HG02840 (cell line): ENCODE measurements at regions not wholly inside any gene's neighbourhood (a gene's known extent, or its start where the extent isn't known, plus 50 kb on each side); places are given as distances from the start of the nearest gene placed in this dataset.
"Not testable (repeated sequence)": the region's sequence is repeated elsewhere in the genome, so short reads cannot be mapped to it uniquely, and the experiment has no call there.

Source experiments
- ATAC-seq: cut with Tn5 transposase; IDR thresholded peaks from one replicate; pipeline ENCODE4 v1.9.1; 2021; ENCODE audit warnings: mild to moderate bottlenecking, moderate library complexity, moderate number of reproducible peaks; ENCODE audit not compliant: unreplicated experiment, low FRiP score

DNA sequence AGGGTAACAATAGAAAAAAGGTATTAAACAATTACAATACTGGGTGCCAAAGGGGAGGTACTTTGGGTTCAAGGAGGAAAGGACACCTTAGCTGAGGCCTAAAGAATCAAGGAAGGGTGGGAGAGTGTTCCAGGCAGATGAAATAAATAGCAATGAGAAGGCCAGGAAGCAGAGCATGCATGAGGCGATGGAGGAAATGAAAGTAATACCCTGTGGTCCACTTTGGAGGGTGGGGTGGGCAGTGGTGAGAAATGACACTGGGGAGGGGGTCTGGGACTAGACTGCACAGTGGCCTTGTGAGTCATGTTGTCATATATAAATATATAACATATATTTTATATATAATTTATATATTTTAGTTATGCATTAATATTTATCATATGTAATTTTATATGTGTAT lies 55.9 kb downstream of the BHLHE40 start:
- no peak for ATAC-seq

DNA sequence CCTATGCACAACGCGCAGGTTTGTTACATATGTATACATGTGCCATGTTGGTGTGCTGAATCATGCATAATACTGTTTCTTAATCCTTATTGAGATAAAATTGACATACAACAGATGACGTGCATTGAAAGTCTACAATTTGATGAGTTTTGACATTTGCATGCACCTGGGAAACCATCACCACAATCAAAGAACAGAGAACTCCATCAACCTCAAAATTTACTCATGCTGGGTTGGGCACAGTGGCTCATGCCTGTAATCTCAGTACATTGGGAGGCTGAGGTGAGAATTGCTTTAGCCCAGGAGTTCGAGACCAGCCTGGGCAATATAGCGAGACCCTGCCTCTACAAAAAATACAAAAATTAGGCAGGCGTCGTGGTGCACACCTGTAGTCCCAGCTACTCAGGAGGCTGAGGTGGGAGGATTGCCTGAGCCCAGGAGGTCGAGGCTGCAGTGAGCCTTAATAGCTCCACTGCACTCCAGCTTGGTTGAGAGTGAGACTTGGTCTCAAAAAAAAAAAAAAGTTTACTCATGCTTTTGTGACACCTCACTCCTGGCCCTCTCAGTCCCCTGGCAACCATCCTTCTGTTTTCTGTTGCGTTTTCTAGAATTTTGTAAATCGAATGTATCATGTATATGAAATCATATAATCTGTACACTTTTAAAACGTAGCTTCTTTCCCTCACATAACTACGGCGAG lies 56.6 kb downstream of the BHLHE40 start:
- no peak for ATAC-seq

DNA sequence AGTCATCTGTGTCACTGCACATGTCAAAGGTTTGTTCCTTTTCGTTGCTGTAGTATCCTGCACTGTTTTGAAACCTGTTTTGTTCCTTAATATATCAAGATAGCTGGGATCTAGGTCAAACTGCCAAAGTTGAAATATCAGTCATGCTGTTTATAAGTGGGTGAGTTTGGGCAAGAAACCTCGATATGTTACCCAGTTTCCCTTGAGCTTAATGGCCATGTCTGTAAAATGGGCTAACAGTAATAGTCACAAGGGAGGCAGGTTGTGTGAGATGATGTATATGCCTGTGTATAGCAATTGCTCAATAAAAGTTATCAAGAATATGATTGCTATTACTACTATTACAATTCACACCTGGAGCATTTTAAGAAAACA lies 57.1 kb downstream of the BHLHE40 start:
- no peak for ATAC-seq

DNA sequence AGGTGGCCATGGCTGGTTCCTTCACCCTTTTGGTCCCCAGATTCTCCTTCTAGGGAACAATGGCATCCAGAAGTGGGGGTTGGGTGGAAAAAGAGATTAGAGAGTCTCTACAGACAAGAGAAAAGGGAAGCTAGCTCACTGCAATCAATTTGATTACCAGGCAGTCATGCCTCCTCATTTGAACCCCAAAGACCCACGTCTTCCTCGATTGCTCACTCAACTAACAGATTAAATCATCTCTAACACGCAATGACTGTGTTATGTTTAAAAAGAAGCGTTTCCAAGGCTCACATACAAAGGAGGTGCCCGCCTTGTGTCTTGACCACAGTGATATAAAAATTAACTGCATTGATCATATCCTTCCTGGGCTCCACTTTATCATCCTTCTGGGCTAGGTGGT lies 57.6 kb downstream of the BHLHE40 start:
- ATAC-seq, result no peak

DNA sequence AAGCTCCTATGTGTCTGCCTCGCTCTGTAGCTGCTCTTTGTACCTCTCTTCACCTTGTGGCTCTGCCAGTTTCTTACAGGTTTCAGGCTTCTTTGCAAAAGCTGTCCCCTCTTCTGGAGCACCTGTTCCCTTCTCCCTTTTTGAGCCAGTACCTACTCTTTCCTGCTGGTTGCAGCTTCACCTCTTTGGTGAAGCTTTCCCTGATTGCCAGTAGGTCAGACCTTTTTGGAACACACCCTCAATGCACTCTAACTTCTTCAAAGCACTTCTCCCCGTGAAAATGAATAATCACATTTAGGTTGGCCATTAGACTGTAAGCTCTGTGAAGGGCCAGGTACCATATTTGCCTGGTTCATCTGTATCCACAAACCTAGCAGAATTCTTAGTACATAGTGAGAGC lies 60.3 kb downstream of the BHLHE40 start:
- ATAC-seq, result no peak

DNA sequence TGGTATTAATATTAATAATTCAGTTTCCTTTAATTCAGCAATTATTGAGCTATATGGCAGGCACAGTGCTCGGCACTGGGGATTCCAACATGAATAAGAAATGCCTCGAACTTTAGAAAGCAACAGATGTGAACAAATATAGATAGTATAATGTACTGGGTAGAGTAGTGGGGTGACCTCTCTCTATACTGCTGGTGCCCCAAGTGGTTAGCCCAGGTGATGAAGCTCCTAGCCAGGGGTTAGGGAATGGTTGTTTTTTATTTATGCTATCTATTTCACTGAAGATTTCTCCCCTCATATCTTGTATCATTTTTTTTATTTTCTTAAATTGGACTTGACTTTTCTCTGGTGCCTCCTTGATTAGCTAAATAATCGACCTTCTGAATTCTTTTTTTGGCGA lies 62.1 kb downstream of the BHLHE40 start:
- no peak for ATAC-seq

DNA sequence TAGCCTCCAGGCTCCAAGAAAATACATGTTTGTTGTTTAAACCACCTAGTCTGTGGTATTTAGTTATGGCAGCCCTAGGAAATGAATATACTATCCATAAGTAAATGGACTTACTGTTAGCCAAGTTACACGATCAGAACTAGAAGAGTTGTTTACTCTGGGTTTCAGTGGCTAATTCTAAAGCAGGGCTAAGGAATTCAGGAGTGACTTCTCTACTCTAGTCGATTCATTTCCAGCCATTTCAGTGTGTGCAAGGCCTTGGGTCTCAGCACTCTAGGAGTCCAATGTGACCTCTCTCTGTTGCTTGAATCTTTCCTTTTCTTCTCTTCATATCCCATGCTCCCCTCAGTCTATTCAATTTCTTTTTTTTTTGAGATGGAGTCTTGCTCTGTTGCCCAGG lies 66.7 kb downstream of the BHLHE40 start:
- no peak for ATAC-seq

DNA sequence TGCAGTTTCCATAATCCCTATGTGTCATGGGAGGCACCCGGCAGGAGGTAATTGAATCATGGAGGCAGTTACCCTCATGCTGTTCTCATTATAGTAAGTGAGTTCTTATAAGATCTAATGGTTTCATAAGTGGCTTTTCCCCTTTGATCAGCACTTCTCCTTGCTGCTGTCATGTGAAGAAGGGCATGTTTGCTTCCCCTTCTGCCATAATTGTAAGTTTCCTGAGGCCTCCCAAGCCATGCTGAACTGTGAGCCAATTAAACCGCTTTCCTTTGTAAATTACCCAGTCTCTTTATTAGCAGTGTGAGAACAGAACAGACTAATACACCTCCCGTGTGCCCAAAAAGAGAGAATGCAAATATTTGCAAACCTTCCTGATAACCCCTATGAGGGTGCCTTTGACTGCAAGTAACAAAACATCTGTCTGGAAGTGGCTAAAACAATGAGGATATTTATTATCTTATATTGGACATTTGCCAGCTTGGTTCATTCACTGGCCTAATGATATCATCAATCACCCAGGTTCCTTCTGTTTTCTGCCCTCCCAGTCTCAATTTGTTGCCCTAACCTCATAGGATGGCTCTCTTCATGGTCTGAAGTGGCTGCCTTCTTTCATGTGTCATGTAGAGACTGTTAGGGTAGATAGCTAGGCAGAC lies 68.7 kb downstream of the BHLHE40 start:
- ATAC-seq, result no peak

DNA sequence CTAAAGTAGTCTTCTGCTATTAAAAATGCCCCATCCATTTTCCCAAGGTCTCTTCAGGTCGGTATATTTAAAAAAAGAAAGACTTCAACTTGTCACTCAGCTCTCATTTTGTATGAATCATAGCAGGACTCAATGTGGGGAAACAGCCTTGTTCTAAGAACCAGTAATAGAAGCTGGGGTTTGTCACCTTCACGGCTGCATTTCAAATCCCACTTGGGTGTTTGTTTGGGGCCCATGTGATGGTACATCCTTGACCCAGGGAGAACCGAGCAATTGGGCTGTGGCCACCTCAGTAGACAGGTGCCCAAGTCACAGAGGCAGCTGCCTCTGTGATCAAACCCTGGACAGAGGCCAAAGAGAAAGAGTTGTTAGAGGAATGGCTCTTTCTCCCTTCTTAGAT lies 70.3 kb upstream of the ARL8B start:
- no peak for ATAC-seq

DNA sequence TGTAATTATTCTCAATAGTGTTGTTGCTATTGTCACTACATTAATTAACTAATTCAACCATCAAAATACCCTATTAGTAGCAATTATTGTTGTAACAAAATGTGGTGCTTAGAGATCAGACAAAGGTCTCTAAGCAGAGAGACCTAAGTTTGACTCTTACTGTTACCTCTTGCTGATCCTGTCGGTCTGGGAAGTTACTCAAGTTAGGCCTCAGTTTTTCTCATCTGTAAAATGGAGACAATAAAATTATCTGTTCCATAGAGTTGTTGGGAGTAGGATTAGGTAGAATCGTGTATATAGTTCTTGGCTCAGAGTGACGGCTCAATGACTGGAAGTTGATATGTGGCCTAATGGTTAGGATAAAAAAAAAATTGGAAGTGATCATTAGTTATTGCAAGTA lies 69.8 kb upstream of the ARL8B start:
- ATAC-seq, result no peak

DNA sequence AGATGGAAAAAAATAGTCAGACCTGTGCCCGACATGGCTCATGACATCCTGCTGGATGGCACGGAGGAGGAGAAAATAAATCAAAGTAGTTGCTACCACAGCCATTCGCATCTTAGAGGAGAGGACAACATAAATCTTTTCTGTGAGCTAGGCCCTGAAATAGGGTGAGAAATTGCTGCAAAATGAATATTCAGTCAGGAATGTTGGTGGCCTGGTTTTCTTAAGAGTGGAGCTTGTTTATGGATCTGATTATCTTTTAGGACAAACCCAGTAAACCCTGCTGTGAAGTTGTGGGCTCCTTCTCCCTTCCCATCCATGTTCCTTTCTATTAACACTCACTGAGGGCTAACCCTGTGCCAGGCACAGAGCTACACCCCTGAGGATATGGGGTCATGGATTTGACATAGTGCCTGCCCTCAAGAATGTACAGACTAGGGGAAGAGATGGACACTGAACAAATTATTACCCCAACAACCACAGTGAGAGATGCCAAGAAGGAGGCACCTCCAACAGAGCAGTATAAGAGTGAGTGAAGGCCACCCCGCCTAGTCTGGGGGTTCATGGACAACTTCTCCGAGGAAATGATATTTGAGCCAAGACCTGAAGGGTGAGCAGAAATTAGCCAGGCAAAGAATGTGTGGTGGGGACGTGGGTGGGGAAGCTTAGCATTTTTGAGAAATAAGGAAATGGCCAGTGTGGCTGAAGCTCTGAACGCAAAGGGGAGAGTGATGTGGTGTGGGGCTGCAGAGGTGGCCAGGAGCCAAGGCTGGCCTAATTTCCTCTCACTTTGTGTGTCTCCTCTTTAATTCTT lies 68.9 kb upstream of the ARL8B start:
- no peak for ATAC-seq

DNA sequence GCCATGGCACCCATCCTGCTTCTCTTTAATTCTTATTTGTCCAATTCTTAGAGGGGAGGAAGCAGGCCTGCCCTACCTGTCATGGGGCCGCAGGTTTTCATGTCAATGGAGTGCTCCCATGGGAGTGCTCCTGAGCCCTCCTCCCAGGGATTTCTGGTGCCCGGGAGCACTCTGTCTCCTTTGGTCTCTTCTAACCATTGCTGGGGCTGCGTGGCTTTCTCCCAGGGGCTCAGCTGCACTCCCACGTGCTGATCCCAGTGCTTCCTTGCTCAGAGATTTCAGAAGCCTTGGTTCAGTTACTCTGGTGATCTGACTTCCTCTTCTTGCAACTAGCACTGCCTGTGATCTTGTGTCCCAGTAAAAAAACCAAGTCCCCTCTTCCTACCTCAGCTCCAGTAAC lies 68.0 kb upstream of the ARL8B start:
- no peak for ATAC-seq

DNA sequence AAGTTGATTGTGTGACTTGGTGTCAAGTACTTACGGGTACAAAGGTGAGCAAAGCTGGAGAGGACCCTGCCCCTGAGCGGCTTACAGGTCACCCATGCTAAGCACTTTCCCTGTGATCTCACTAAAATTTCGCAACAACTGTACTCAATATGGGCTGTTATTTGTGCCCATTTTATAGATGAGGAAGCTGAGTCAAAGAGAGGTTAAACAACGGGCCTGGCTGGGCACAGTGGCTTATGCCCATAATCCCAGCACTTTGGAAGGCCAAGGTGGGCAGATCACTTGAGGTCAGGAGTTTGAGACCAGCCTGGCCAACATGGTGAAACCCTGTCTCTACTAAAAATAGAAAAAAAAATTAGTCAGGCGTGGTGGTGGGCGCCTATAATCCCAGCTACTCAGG lies 67.5 kb upstream of the ARL8B start:
- ATAC-seq, result not testable (repeated sequence)

DNA sequence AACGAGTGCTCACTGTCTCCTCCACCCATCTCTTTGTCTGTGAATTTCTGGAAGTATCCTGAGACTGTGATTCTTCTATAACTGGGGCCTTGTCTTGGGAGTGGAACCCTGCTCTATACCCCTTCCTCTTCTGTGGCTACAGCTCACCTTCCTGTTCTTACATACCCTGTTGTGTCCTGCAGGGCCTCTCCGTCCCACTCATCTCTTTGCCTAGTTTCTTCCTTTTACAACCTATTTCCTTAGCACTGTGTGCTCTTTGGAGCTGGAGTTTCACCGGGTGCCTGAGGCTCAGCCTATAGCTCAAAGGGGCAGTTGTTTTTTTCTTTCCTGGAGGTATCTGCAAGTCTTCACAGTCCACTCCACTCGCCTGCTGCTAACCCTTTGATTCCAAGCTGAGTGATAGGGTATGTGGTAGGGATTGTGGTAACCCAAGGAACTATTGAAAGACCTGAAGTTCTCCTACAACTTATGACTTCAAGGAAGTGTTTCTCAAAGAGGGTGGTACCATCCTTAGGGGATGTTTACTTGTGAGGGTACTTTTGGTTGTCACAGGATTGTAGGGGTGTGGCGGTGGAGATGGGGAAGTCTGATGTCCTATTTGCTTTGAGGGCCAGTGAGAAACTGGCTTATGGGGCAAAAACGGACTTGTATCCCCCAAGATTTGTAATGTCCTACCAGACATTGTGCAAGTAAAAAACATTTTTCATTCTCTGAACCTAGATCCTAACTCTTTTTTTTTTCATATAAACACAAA lies 66.6 kb upstream of the ARL8B start:
- no peak for ATAC-seq

DNA sequence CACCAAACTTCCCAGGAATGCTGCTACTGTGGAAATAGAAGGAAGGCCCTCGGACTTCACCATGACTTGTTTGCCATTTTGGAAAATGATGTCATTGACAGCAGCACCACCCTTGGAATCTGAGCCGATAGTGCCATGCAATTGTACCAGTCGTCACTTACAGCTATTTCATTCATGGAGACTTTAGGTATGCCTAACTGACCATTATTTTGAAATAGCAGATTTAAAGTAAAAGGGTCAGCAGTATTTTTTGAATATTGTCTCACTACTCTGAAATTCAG lies 66.0 kb upstream of the ARL8B start:
- no peak for ATAC-seq

DNA sequence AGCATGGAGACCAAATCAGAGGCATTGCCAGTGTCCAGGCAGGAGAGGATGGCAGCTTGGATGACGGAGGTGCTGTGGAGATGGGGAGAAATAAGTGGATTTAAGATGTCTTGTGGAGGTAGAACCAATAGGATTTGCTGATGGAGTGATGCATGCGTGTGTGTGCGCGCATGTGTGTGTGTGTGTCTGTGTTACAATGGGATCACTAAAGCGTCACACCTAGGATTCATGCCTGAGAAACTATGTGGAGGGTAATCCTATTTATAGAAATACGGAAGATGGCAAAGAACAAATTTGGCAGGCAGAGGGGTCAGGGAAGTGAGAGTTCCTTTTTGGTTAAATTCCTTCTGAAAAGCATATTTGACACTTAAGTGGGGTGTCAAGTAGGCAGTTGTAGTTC lies 64.8 kb upstream of the ARL8B start:
- no peak for ATAC-seq

DNA sequence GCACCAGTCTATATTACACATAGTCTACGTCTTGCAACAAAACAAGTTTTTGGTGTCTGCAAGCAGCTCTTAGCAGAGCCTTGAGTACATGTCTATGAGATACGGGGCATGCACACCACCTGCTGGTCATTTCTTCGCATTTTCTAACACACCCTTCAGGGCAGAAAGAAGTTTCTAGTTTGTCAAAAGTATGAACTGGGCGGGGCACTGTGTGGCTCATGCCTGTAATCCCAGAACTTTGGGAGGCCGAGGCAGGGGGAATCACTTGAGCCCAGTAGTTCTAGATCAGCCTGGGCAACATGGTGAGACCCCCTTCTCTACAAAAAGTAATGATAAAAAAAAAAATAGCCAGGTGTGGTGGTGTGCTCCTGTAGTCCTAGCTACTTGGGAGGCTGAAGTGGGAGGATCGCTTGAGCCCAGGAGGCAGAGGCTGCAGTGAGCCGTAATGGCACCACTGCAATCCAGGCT lies 64.2 kb upstream of the ARL8B start:
- ATAC-seq, result peak; percentile 74

DNA sequence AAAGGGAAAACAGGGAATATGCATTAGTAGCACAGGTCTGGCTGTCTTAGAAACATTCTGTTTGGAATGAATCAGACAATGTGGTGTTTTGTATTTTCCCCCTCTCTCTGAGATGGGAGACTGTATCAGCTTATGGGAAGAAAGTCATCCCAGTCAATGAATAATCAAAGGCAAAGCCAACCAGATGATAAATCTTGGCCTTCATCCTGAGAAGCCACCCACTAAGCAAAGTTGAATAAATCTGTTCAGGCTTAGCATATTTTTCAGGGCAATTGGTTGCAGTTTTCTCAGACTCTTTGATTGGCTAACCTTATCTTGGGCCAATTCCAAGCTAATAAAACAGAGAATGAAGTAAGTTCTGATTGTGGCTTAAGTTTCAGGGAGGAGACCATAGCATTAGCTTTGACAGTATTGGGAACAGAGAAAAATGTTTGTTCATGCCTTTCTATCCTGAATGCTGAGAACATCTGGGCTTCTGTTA lies 63.6 kb upstream of the ARL8B start:
- no peak for ATAC-seq

DNA sequence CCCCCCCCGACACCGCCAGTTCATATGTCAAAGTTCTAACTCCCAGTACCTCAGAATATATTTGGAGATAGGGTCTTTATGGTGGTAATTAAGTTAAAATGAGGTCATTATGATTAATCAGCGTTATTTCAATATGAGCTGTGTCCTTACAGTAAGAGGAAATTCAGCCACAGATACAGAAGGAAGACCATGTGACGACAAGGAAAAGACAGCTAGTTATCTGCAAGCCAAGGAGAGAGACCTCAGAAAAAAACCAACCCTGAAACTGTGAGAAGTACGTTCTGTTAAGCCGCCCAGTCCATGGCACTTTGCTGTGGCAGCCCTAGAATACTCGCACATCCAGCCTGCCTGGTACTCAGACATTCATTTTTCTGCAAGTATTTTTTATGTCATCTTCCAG lies 62.3 kb upstream of the ARL8B start:
- ATAC-seq, result no peak

DNA sequence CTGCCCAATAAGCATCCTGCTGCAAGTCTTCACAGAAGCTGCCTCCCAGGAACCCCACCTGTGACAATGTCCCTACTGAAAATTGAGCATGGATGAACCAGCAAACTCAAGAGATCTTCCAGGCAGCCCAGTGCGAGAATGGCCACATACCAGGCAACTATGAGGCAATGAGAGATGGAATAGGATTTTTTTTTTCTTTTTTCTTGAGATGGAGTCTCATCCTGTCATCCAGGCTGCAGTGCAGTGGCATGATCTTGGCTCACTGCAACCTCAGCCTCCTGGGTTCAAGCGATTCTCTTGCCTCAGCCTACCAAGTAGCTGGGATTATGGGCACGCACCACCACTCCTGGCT lies 60.9 kb upstream of the ARL8B start:
- ATAC-seq, result no peak

DNA sequence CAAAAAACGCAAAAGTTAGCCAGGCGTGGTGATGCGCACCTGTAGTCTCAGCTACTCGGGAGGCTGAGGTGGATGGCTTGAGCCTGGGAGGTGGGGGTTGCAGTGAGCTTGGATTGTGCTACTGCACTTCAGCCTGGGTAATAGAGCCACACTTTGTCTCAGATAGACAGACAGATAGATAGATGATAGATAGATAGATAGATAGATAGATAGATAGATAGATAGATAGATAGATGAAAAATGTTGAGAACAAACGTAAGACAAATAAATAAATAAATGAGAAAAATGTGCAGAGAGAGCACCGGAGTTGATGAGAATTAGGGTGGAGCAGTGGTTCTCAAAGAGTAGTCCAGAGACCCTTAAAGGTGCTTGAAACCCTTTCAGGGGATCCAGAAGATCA lies 58.4 kb upstream of the ARL8B start:
- no peak for ATAC-seq
